Stimulated activated CD8-positive, alpha-beta memory T cell treated with anti-CD3 and anti-CD28 coated beads, Interleukin-7, amount 100 ng/mL, for 48 hours (primary cell): ENCODE measurements at regions not wholly inside any gene's neighbourhood (a gene's known extent, or its start where the extent isn't known, plus 50 kb on each side); places are given as distances from the start of the nearest gene placed in this dataset.

Experiments
- DNase-seq, 2 donors: peaks; one replicate each; pipeline ENCODE4 v3.0.0-alpha.2; 2020; ENCODE audit warnings: low read depth in 1 of 2; ENCODE audit errors: extremely low read depth in 1 of 2

DNA sequence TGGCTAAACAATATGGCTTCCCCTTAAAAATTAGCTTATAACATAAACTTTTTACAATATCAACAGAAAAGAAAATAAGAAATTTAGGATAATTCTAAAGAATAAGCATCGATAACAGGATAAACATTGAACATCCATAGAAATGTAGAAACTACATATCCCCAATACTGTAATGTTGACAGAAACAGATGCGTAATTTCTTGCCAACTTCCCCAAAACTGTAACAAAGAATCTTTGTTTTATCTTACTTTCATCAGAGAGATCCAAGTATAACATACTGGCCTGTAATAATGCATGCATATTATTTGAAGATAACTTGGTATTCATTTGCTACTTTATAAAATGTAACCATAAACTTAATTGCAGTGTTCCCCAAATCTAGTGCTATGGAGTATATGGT lies 339.9 kb downstream of the ARL4A start:
- no peak for DNase-seq

DNA sequence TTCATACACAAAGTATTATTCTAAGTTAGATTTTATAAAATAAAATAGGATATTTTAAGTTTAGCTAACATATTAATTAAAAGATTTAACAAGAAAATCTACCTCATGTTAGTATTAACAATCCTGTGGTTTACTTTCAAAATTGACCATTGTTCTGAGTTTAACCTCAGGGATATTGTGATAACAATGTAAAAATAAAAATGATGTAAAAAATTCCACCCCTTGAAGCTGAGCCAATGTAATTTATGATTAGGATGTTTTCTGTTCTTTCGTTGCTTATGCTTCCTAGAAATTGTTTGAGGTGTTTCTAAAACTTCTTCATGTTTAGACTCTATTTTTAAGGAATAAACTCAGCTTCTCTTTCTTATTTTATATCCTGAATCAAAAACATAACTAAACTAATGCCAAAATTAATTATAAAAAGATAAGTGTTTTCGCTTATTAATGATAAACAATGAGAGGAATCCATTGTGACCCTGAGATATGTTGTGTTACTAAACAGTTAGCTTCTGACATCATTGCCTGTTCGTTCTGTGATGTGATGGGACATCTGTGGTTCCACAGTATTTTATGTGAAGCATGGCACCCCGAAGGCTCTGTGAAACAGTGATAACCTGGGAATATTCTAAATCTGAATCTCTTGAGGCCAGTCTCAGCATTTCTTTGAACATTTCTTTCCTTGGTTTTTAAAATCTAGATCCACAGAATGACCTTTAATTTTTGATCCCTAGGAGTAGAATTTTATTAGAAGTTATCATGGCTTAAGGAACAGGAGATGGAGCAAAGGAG lies 340.8 kb downstream of the ARL4A start:
- DNase-seq = no peak

DNA sequence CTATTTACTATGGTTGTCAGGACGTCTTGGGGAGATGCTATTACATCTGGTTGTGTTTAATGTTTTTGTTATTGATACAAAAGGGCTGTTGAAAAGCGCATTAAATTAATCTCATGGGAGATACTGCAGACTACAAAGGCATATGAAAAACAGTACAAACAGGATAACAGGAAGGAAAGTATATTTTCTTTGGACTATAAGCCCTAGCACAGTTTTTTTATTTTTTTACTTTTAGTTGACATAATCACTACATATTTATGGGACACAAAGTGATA lies 341.3 kb downstream of the ARL4A start:
- no peak for DNase-seq

DNA sequence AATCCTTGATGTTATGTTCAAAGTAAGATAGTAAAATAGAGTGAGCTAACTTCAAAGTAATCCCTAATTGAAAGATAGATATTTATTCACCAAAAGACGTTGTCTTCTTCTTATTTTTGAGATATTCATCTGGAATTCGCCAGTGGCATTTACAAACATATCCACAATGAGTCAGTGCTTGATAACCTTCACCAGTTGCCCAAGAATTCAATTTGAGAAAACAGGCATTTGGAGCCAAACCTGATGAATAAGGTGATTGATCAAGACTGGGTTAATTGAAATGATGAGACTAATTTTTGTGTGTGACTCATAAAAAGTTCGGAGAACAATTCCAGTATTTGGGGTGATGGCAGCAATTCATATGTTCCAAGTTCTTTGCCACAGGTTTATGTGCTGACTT lies 344.0 kb downstream of the ARL4A start:
- DNase-seq = no peak

DNA sequence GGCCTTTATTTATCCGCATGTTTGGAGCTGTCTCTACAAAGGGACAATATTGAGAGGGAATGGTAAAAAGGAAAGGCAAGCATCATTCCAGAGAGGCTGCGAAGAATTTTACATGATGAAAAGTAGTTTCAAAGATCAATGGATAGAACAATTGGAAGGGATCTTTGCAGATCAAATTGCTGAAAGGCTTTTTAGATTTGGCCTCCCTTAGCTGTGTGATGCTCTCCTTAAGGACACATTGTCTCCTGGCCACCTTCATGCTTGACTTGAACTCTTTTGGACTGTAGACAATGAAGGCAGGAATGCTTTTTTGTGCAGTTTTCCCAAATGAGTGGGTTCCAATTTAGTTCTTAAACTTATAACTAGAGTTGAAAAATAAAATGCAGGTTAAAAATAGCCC lies 344.7 kb downstream of the ARL4A start:
- DNase-seq = no peak

DNA sequence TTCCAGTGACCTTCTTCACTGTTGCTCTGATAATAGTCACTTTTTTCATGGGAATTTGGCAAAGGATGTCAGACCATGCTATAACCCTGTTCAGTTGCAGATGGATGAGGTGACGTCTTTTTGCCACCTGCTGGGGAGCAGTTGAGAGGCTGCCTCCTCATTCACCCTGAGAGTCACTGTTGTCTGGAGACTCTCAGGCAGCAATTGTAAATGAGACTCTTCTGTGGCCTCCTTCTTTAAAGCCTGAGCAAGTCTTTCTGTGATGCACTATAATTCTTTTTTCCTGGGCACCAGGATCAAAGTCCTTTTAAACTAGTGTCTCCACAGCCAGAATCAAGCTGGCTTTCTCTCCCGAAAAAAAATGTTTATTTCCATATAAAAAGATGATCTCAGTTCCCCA lies 345.1 kb downstream of the ARL4A start:
- DNase-seq = no peak

DNA sequence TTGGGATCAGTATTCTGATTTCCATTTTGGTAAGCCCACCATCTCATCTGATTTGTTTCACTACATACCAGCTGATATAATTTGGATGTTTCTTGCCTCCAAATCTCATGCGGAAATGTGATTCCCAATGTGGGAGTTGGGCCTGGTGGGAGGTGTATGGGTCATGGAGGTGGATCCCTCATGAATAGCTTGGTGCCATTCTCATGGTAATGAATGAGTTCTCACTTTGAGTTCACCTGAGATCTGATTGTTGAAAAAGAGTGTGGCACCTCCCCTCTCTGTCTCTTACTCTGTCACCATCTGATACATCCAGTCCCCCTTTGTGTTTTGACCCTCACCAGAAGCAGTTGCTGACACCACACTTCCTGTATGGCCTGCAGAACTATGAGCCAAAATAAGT lies 347.3 kb downstream of the ARL4A start:
- no peak for DNase-seq

DNA sequence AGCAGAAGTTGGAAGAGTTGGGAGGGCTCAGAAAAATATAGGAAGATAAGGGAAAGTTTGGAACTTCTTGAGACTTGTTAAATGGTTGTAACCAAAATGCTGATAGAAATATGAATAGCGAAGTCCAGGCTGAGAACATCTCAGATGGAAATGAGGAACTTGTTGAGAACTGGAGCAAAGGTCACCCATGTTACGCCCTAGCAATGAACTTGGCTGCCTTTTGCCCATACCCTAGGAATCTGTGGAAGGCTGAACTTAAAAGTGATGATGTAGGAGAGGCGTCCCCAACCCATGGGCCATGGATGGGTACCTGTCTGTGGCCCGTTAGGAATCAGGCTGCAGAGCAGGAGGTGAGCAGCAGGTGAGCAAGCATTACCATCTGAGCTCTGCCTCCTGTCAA lies 347.8 kb downstream of the ARL4A start:
- no peak for DNase-seq

DNA sequence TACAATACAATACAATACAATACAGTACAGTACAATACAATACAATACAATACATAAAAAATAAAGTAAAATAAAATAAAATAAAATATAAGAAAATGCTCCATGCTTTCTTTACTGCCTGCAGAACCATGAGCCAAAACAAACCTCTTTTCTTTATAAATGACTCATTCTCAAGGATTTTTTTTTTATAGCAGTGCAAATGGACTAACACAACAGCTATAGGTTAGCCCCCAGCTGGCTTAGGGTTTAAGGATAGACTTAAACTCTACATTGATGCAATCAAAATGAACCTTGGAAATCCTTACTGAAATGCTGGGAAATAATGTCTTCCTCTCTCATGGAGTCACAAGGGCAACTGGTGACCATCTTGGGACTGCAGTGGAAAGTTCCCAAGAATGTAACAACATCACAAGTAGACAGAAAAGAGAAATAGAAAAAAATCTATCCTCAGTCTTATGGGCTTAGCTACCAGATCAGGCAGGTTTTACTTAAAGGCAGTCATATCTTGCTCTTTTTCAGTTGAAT lies 348.9 kb downstream of the ARL4A start:
- no peak for DNase-seq

DNA sequence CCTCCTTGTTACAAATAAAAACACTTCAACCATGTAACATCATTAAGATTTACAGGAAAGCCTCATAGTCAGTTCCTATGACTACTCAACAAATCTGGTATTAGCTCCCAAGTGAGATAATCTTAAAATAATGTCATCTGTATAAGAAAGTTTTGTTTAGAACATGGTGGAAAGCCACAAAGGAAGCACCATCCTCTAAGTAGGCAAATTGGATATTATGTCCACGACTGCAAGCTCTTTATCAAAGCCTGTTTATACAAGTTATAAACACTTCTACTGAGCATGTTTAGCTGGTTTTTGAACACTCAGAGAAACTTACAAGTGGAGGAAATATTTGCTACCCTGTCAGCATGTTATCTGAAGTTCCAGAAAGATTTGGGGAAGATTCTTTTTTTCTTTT lies 349.8 kb downstream of the ARL4A start:
- DNase-seq = no peak

DNA sequence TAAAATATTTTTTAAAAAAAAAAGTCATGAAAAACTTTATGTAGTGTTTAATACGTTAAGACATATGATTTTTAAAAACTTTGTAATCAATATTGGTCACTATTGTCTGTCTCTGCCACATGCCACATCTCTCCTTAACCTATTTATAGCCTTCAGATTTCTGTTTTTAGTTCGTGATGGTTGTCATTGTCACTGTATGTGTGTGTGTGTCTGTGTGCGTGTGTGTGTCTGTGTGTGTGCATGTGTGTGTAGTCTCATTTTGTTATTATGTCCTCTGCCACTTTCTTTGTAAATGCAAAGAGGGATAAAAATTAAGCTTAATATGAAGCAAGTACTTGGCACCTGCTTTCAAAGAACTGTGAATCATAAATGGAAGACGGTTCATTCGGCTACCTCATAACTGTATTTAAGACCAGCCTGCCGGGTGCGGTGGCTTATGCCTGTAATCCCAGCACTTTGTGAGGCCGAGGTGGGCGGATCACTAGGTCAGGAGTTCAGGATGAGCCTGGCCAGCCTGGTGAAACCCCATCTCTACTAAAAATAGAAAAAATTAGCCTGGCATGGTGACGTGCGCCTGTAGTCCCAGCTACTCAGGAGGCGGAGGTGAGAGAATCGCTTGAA lies 354.0 kb downstream of the ARL4A start:
- no peak for DNase-seq

DNA sequence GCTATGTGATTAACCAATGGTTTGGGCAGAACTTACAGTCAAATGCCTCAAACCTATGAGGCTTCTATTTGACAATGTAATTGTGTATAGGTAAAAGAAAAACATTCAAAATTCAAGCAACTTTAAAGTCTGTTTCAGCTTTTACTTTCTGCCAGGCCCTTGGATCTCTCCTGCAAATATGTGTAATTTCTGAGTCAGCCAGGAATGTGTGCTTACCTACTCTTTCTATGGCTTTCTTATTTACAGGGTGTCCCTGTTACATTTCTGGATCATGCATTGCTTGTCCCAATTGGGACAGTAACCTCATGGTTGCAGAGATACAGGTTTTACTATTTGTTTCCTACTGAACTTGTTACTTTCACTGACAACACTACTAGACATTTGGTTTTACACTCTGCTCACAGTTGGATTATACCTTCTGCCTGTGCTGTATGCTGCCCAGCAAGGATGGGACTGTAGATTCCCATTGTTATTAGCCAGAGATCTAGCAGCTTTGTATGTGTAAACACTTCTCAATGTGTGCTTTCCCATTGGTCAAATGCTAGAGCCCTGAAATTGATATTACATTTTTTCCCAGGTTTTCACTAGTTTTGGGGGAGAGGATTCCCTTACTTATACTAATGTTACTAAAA lies 355.3 kb downstream of the ARL4A start:
- no peak for DNase-seq

DNA sequence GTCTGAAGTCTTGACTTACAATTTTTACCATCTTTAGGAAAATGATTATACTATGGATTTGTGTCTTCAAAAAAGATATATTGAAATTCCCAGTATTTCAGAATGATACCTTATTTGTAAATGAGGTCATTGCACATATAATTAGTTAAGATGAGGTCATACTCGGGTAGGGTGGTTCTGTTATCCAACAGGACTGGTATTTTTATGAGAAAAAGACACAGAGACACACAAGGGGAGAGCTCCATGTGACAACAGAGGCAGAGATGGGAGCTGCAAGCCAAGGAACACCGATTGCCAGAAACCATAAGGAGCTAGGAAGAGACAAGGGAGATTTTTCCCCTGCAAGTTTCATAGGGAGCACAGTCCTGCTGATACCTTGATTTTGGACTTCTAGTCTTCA lies 356.9 kb downstream of the ARL4A start:
- no peak for DNase-seq

DNA sequence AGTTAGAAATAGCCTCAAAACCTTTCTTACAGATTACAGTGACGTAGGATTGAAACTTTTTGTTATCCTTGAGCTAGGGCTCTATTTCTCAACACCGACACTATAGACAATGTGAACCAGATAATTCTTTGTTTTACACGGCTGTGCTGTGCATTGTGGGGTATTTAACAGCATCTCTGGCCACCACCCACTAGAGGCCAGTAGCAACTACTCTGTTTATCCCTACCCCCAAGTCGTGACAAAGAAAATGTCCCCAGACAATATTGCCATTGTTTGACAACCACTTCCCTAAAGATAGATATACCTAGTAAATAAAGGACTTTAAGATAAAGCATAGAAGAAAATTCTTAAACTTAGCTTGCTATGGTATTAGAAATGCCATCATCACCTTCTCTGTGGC lies 359.6 kb downstream of the ARL4A start:
- no peak for DNase-seq

DNA sequence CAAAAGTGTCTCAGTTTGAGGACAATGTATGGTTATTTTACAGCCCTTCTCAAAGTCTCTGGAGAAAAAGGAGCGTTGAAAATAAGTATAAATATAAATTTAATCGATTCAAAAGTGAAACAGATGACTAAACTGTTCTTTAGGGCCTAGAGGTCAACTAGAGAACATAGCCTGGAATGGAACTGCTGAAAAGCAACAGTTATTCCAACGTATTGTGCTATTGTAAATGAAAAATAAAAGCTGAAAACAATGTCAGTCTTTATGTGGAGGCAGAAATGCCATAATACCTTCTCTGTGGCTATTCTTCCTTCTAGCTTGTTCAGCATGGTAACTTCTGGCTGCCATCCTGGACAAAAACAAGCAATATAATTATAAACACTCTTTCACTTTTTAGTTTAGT lies 362.5 kb downstream of the ARL4A start:
- no peak for DNase-seq

DNA sequence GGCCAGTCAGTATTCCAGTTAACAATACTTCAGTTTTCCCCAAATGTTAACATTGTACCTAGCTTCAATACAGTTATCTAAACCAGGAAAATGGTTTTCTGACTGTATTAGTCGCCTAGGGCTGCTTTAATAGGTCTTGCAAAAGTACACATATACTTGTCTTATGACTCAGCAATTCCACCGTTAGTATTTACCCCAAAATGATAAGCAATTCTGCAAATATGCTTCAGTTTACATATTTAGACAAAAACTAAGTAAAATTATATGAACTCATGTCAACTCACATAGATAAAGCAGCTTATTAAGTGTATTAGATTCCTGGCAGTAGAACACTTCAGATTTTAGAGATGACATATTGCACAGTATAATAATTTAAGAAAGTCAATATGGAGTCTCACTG lies 363.3 kb downstream of the ARL4A start:
- no peak for DNase-seq

DNA sequence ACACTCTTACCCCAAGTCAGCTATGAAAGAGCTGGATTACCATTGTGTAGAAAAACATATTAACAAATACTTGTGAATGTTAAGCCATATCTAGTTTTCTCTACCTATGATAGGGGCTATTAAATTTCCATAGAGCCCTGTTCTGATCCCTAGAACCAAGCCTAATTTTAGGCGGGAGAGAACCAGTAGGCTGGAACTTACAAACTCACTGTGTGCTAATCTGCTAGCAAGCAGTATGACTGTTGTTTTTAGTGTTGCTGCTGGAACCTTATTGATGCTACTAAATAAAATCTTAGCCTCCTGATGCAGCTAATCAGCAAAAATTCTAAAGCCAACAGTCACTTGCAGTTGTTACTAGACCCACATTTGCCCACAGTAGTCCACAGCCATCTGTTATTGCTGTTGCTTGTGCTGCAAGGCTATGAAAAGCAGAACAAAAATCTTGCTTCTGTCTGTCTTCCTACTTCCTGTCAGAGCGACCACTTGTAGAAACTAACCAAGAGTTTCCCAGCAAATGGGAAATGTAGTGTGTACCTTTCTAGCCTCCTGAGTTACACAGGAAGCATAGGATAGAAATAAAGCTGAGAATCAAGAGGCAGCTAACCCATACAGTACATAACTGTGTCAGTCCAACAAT lies 368.4 kb downstream of the ARL4A start:
- DNase-seq = no peak

DNA sequence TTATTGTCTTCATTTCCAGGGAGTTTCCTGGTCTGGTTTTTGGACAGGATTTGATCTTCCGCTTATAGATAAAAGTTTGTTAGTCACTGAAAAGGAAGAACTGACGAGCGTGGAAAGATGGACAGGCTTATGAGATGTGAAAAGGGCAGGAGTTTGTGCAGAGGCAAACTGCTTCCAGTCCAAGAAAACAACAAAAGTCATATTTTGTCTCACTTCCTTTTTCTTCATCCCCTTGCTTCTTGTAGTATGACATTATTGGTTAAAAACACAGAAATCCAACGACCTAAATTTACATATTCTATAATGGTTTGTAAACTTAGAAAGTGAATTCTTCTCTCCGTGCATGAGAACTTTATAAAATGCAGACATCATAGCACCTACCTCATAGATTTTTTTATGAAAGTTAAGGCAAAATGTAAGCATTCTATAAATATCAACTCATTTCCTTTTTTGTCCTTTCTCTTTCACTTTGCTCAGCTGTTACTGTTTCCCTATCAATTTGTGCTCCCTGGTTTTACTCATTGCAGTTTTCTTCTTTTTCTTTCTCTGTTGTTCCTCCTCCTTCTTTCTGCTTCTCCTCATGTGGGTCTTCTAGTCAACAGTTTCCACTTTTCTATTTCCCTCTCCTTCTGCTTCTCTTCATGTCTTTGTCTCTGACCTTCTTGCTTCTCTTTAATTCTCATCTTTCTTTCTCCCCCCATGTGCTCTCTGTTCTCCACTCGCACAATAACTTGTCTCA lies 370.2 kb downstream of the ARL4A start:
- DNase-seq = no peak

DNA sequence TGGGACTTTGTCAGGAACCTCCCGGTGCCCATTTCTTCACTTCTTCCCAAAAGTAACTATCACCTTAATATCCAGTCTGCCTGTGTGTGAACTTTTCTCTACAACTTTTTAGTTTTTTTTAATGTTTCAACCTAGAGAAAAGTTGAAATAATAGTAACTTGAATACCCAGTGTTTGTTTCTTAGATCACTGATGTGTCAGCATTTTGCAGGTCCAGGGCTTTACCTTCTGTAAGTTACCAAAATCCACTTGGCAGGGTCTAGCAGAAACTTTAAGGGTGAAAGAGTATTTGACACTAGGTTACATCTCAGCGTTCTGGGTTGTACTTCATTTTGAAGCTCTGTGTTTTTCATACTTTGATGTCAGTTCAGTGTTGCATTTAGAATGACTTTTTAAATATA lies 372.7 kb downstream of the ARL4A start:
- no peak for DNase-seq

DNA sequence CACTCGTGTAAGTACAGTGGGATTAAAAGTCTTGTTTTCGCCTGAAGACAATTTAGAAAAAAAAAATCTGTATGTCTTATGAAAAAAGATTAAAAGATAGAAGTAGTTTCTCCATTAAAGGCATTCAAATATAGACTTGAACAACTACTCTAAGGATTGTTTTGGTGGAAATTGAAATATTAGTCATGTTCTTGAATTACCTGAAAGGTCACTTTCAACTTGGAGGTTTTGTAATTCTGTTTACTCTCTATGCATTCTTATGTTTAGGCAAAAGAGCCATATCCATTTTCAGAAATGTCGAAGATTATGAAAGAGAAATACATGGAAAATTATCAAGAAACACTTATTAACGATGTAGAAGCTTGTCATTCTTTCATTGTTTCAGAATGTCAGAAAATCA lies 373.7 kb downstream of the ARL4A start:
- no peak for DNase-seq

DNA sequence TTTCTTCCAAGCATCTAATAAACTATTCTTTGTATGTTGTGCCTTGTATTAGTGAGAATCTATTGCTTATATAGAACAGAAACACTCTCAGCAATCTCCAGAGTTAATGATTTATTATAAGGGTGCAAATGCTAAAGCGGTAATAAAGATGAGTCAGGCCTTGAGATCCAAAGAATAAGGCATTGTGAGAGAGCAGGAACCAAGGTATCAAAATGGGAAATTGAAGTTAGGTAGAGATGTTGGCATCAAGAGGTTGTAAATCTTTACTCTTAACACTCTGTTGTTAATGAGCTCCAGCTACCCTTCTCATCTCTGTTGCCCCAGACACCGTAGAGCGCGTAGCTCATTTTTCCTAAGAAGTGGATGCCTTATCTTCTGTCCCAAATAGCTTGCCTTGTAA lies 375.2 kb downstream of the ARL4A start:
- DNase-seq = no peak
